HG03280 (cell line): ENCODE measurements at regions not wholly inside any gene's neighbourhood (a gene's known extent, or its start where the extent isn't known, plus 50 kb on each side); places are given as distances from the start of the nearest gene placed in this dataset.

ENCODE experiments used
- ATAC-seq: cut with Tn5 transposase; IDR thresholded peaks from one replicate; pipeline ENCODE4 v1.9.1; 2021; ENCODE audit warnings: mild to moderate bottlenecking, moderate library complexity; ENCODE audit not compliant: unreplicated experiment

DNA sequence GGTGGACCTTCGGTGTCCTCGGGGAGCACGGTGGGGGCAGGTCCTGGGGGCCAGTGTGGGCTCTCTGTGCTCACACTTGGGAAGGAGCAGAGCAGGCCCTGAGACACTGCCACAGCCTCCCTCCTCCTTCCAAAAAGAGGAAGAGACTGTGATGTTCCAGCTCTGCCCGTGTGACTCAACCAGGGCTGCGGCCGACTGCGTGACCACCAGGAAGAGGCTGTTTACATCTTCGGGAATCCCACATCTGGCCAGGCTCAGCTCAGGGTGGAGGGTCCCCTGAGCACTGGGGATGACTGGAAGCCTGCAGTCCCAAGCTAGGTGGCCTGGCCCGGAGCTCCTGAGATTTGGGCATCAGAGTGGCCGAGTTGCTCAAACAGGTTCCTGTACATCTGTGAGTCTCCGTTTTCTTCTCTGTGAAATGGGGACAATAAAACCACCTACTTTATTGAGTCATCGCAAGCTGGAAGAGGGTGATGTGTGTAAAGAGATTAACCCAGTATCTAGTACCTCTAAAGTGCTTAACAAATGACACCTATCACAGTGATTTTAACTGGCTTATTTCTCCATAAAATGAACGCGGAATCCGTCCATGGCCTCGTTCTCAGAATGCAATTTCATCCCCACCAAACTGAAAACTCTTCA is 242.1 kb downstream of the DLL1 start:
- ATAC-seq: no peak

DNA sequence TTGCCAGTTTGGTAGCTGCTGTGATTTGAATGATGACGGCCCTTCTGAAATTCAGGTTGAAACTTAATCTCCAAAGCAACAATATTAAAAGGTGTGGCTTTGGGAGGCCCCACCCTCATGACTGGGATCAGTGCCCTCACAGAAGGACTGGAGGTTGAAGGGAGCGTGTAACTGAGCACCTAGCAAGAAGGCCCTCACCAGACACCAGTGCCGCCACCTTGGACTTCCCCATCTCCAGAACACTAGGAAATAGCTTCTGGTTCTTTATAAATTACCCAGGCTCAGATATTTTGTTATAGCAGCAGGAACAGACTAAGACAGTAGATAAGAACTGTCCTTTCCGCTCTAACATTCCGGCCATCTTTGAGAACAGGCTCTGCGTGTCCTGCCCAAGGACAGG is 243.1 kb downstream of the DLL1 start:
- no peak for ATAC-seq

DNA sequence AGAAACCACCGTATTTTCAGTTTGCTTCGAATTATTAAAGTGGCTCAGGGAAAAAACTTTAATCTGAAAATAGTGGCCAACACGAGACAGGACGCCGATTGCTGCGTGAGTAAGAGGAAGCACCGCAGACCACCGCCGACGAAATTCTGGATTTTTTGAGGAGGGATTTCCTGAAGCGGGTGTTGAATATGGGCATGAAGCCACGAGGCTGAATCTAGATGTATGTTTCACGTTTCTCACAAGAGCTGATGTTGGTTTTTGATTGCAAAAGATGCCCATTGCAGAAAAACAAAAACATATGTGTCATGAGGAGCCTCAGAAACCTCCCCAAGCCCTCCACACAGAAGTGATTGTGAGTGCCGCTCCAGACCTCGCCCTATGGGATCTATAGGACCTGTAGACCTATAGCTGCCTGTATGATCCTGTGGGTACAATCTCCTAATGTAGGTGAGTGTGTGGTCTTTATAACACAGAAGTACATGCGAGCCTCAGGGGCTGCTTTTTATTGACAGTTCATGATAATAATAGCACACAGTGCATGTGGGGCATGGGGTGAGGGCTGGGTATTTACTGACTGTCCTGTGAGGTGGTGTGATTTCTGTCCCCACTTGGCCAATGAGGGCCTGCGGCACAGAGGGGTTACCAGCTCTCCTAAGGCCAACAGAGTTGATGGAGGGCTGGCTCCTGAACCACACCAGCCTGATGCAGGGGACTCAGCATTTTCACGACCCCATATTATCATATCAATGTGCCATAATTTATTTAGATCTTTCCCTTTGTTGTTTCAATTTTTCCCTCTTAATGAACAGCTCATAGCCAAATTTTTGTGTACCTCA is 243.9 kb downstream of the DLL1 start:
- no peak for ATAC-seq

- ATAC-seq: no peak
Observed at GRCh38 chr6:170045981-170046667, 244.8 kb downstream of the DLL1 start.

- ATAC-seq: no peak
Observed at GRCh38 chr6:170045563-170045960, 245.3 kb downstream of the DLL1 start.

DNA sequence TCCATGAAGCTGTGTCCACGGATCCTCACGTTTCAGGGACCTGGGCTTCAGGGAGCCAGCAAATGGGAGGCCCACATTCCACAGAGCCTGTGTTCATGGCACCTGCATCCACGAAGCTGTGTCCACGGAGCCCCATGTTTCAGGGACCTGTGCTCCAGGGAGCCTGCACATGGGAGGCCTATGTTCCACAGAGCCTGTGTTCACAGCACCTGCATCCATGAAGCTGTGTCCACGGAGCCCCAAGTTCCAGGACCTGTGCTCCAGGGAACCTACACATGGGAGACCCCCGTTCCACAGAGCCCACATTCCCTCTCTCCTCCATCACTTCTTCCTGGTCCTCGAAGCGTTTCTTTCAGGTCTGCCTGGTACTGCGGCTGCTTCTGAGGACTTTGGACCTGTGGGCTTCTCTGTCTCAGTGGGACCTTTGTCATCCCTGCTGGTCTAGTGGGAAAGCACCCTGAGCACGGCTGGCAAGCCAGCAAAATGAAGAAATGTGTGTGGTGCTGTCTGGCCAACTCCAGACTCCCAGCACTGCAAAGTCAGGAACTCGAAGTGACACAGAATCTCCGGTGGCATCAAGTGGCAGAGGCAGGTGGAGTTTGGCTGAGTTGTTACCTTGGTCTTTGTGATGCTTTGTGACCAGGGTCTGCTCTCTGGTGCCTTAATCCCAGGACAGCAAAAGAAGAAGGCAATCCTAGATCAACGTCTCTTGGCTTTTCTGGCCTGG is 245.9 kb downstream of the DLL1 start:
- no peak for ATAC-seq

GRCh38 chr6:170043881-170044790 is 246.7 kb downstream of the DLL1 start:
- ATAC-seq: no peak

- no peak for ATAC-seq
Observed at GRCh38 chr6:170043150-170043819, 247.6 kb downstream of the DLL1 start.

DNA sequence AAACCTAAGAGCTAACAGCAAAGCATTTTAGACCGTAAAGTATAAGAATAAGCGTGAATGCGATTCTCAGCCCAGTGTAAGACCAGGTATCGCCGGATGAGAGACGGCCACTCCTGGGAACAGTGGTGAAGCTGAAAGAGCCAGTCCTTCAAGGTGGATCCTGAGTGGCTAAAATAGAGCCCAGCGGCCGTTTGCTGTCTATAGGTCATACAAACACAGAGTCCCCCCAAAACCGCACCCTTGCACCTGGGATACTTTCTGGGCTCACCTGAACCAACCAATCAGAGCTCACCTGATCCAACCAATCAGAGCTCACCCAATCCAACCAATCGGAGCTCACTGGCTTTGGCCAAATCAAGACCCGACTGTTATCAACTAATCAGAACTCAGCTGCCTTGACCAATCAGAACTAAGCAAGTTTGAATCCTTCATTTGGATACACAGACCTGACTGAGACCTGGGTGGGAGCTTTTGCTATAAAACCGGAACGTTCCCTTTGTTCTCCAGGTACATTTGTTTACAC is 248.2 kb downstream of the DLL1 start:
- no peak for ATAC-seq

DNA sequence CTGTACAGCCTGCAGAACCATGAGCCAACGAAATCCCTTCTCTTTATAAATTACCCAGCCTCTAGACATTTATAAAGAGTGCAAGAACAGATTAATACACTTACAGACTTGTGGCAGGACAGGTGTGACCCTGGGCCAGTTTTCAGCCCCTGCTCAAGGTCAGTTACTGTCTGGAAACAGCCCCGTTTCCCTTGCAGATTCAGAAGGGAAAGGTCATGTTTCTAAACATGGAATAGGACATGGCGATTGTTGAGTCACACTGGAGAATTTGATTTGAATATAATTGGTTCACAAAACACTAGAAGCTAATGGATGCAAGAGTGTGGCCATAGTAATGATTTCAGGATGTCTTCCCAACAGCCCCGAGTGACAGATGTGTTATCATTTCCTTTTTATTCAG is 248.8 kb downstream of the DLL1 start:
- ATAC-seq: no peak

GRCh38 chr6:170041526-170041925 is 249.4 kb downstream of the DLL1 start:
- no peak for ATAC-seq

DNA sequence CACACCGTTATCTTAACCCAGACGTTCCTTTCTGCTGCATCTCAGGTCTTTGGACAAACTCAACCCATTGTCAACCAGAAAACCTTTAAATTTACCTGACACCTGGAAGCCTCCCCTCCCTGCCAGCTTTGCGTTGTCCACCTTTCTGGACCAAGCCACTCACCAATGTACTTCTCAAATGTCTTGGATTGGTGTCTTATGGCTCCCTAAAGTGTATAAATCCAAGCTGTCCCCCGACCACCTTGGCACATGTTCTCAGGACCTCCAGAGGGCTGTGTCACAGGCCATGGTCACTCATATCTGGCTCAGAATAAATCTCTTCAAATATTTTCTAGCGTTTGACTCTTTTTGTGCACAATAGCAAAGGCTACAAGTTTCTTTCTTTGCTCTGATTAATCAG is 250.0 kb downstream of the DLL1 start:
- ATAC-seq: no peak

GRCh38 chr6:170040115-170040500 is 250.8 kb downstream of the DLL1 start:
- ATAC-seq: no peak

DNA sequence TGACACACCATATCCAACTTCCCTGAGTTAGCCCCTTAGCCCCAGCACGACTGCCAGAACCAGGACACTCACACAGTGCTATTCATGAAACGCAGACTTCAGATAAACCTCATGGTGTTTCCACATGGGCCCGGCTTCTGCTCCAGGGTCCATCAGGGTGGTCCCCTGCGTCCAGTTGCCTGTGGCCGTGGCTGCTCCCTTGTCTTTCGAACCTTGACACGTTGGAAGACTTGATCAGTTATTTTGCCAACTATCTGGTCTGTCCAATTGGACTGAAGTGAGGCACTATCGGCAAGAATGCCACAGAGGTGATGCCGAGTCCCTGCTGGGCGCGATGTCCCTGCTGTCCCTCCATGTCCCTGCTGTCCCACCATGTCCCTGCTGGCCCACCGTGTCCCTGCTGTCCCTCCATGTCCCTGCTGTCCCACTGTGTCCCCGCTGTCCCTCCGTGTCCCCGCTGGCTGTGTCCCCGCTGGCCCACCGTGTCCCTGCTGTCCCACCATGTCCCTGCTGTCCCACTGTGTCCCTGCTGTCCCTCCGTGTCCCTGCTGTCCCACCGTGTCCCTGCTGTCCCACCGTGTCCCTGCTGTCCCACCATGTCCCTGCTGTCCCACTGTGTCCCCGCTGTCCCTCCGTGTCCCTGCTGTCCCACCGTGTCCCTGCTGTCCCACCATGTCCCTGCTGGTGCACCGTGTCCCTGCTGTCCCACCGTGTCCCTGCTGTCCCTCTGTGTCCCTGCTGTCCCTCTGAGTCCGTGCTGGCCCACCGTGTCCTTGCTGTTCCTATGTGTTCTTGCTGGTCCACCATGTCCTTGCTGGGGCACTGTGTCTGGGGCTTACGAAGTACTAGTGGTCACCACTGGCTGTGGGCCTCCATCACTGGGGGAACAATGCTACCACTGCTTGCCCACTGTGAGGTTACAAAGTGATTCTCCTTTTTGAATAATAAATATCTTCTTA is 251.4 kb downstream of the DLL1 start:
- no peak for ATAC-seq

DNA sequence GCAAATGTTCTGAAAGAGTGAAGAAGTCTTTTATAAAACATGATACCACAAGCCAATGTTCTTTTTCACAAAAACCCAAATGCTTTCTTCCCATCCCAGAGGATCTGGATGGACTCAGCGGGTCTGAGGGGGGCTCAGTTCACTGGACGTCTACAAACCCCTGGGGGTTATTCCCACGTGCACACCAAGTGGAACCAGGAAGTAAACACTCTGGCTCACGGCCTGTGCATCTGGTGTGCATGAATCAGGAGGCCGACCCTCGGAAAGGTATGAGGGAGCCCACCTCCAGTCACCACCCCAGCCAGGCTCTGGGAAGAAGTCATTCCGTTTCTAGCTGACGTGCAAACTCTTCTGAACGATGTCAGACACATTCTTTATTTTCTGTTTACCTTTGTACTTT is 252.2 kb downstream of the DLL1 start:
- ATAC-seq: no peak

DNA sequence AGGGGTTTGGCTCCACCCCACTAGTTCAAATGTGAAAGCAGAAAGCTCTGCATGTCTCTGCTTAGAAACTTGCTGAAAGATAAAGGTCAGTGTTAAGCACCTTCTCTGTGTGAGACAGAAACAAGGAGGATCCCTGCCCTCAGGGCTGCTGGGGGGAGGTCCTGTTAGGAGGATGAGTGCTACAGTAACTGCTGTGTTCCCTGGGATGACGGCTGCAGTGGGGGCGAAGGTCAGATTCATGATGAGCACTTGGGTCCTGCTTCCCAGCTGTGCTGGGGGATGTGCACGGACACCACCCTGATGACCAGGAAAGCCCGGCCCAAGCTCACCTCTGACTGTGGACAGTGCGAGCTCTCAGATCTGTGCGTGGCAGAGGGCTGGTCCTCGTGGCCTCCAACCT is 252.6 kb downstream of the DLL1 start:
- ATAC-seq: no peak

DNA sequence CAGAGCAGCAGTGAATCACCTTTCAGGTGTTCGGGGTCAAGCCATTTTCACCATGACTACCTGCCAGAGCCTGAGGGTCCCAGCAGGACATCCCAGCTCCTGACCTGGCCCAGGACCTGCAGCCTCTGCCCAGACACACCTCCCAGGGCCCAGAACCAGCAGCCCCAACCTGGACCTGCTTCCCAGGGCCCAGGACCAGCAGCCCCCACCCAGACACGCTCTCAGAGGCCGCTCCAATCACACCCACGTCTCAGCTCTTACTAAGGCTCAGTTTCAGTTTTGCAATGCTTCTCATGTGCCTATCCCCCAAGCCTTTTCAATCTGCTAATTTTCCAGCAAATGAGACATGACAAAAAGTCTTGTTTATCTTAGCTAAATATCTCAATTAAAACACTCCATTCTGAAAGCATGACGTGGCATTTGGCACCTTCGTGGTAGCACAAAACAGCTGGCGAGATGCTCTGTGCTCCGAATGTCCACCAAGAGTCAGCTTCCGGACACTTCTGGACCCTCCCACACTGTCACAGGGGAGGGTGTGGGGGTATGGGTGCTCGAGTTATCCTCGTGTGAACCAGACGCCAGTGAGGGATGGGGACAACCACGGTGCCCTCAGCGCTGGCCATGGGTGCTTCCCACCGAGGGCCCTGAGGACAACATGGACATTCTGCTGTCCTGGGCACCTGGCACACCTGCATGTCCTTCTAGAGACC is 253.2 kb downstream of the DLL1 start:
- no peak for ATAC-seq

DNA sequence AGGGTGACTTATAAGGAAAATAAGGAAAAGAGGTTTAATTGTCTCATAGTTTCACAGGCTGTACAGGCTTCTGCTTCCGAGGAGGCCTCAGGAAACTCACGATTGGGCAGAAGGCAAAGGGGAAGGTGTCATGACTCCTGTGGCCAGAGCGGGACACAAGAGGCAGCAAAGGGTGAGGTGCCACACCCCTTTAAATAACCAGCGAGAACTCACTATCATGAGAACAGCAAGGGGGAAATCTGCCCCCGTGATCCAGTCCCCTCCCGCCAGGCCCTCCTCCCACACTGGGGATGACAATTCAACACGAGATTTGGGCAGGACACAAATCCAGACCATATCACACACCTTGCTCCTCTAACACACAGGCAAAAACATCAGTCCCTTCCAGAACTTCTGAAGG is 254.0 kb downstream of the DLL1 start:
- ATAC-seq: no peak
